GM12878 (cell line): ENCODE measurements at regions not wholly inside any gene's neighbourhood (a gene's known extent, or its start where the extent isn't known, plus 50 kb on each side); places are given as distances from the start of the nearest gene placed in this dataset.
A peak's percentile ranks its signal among the peaks of the same experiment; 100 is the strongest.

Experiments used
- ATAC-seq: fragments of 200-7000 bp; cut with Tn5 transposase; 3 replicates; pipeline ENCODE4 v1.9.1; 2020; ENCODE audit warnings: mild to moderate bottlenecking, moderate library complexity
- BruUV-seq: library from RNA; stranded (reverse); fragments of 400-500 nt; replicated peaks from 2 replicates; lab custom pipeline; 2021; lab: Mats Ljungman, UMichigan
- CTCF ChIA-PET: fragments of 300-600 bp; sonication (Branson Sonifier 250); formaldehyde crosslinking; extraction: SDS; loops from one replicate; lab custom pipeline; 2021; ENCODE audit warnings: inconsistent platforms; lab: Yijun Ruan, JAX
- POLR2A ChIA-PET: fragments of 350-600 bp; formaldehyde crosslinking; extraction: SDS; loops from one replicate; lab custom pipeline; 2021; ENCODE audit warnings: inconsistent platforms; lab: Charles Lee
- RAD21 ChIA-PET: fragments of 300-600 bp; sonication (Branson Sonifier 250); formaldehyde crosslinking; loops from one replicate; lab custom pipeline; 2023; ENCODE audit warnings: antibody characterized with exemption; ENCODE audit not compliant: unreplicated experiment; lab: Charles Lee
- SMC1A ChIA-PET: fragments of 300-600 bp; sonication (Branson Sonifier 250); formaldehyde crosslinking; loops from one replicate; lab custom pipeline; 2023; ENCODE audit not compliant: unreplicated experiment, uncharacterized antibody; lab: Charles Lee
- DNase-seq: peaks from one replicate; pipeline ENCODE4 v3.0.0-alpha.2; 2011; ENCODE audit warnings: low read depth, low spot score
- FAIRE-seq: peaks from 3 replicates; lab custom pipeline; 2011; peaks lifted over from hg19 to GRCh38; lab: Jason Lieb, UNC
- H2AFZ ChIP-seq: 2 replicates; pipeline ENCODE4 v1.6.0; 2011; ENCODE audit warnings: low read depth, low read length, control low read depth; ENCODE audit not compliant: control insufficient read depth
- H3K27ac ChIP-seq: 2 replicates; pipeline ENCODE4 v1.5.1; 2011; ENCODE audit warnings: control low read depth; ENCODE audit not compliant: control insufficient read depth, insufficient read depth
- H3K27me3 ChIP-seq, 2 experiments: replicated peaks in 1 of 2; 2 replicates each; pipeline versions ENCODE4 v1.6.0 to v1.6.1; 2011; ENCODE audit warnings: low read length in 1 of 2; ENCODE audit not compliant: control insufficient read depth in 2 of 2, insufficient read depth in 2 of 2
- H3K36me3 ChIP-seq, 2 experiments: 2 replicates each; pipeline ENCODE4 v1.5.1; 2011; ENCODE audit warnings: low read length in 1 of 2; ENCODE audit not compliant: control insufficient read depth in 2 of 2, insufficient read depth in 2 of 2
- H3K4me1 ChIP-seq: 2 replicates; pipeline ENCODE4 v1.6.1; 2011; ENCODE audit warnings: mild to moderate bottlenecking, low read length, moderate library complexity, mixed read lengths; ENCODE audit not compliant: control insufficient read depth, insufficient read depth
- H3K4me2 ChIP-seq: 2 replicates; pipeline ENCODE4 v1.6.0; 2011; ENCODE audit warnings: control low read depth; ENCODE audit not compliant: control insufficient read depth, insufficient read depth
- H3K4me3 ChIP-seq: fragments of 200-600 bp; sonication (generic); 2 replicates; pipeline ENCODE4 v1.5.1; 2016
- H3K79me2 ChIP-seq: 2 replicates; pipeline ENCODE4 v1.6.0; 2011; ENCODE audit warnings: low read length; ENCODE audit not compliant: control insufficient read depth, insufficient read depth
- H3K9ac ChIP-seq: 2 replicates; pipeline ENCODE4 v1.8.0; 2011; ENCODE audit warnings: low read length, control low read depth, mixed read lengths; ENCODE audit not compliant: control insufficient read depth, insufficient read depth
- H3K9me3 ChIP-seq: replicated peaks from 3 replicates; pipeline ENCODE4 v1.5.1; 2011; ENCODE audit warnings: mild to moderate bottlenecking, low read length; ENCODE audit not compliant: control insufficient read depth, insufficient read depth
- H4K20me1 ChIP-seq: 2 replicates; pipeline ENCODE4 v1.6.0; 2011; ENCODE audit not compliant: control insufficient read depth, insufficient read depth
- CTCF ChIP-seq, 3 experiments: IDR thresholded peaks in 2 of 3; conservative IDR thresholded peaks in 1 of 3; 2 replicates each; pipeline ENCODE4 v1.5.1; 2011; ENCODE audit warnings: low read depth in 3 of 3, low read length in 3 of 3, mild to moderate bottlenecking in 3 of 3, control low read depth in 2 of 3, moderate library complexity in 2 of 3, inconsistent platforms in 1 of 3, mixed read lengths in 1 of 3; ENCODE audit not compliant: control insufficient read depth in 2 of 3, insufficient read depth in 1 of 3; ENCODE audit errors: extremely low read depth in 1 of 3
- EGR1 ChIP-seq, 2 experiments: IDR thresholded peaks; 1 replicate in 1 of 2; 2 replicates in 1 of 2; pipeline ENCODE4 v1.6.1; 2011 to 2012; ENCODE audit warnings: low read depth in 2 of 2, low read length in 2 of 2, borderline replicate concordance in 1 of 2, mild to moderate bottlenecking in 1 of 2, moderate library complexity in 1 of 2
- ELK1 ChIP-seq: IDR thresholded peaks from 2 replicates; pipeline ENCODE4 v1.6.1; 2012; ENCODE audit warnings: low read depth, low read length, improper control_type of control experiment
- RAD21 ChIP-seq: IDR thresholded peaks from 2 replicates; pipeline ENCODE4 v1.6.1; 2011; ENCODE audit warnings: mild to moderate bottlenecking, low read depth, low read length, moderate library complexity; ENCODE audit not compliant: insufficient read depth
- SMC3 ChIP-seq: IDR thresholded peaks from 2 replicates; pipeline ENCODE4 v1.6.1; 2011; ENCODE audit warnings: low read length, improper control_type of control experiment, borderline replicate concordance
- in situ Hi-C: fragments of 300-500 bp; cut with MboI; formaldehyde crosslinking; loops from 9 replicates; pipeline ENCODE4 v1.14.3; 2018; ENCODE audit warnings: mixed read lengths
- intact Hi-C: fragments of 100-400 bp; cut with micrococcal nuclease; formaldehyde crosslinking; loops from one replicate; pipeline ENCODE4 v1.14.2; 2022; ENCODE audit not compliant: unreplicated experiment

DNA sequence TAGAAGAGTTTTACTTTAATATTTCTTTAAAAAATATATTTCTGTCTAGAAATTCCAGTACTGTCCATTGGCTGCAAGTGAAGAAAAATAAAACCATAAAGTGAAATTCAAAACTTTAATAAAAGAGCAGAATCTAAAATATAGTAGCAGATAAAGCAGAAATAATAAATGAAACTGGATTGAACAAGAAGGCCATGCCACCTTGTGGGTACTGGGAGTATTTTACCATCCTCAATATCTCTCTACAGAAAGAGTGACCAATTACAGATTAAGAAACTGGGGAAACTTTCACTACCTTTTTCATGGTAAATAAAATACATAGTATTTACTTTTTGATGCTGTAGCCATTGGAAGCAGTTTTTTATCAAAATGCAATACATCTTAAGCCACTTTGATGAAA, 220.5 kb downstream of the BCAT1 start:
- H3K9me3 ChIP-seq = no peaks in the 10 kb centered on the region; the same call in 1 of the 3 replicates
- no peak for FAIRE-seq
- BruUV-seq = no TSS peak
- TF ChIP-seq ELK1 (no peak), EGR1 (IDR thresholded peaks at IDR 0.05; ENCODE audit: borderline replicate concordance in 1 of 2, low read depth in 2 of 2, low read length in 2 of 2) (no peak), CTCF (IDR thresholded peaks at IDR 0.05 in 2 of 3, conservative IDR thresholded peaks at IDR 0.05 in 1 of 3; ENCODE audit: control insufficient read depth in 2 of 3, extremely low read depth in 1 of 3, insufficient read depth in 1 of 3, low read depth in 3 of 3, low read length in 3 of 3) (peak; percentile 43 to 47 (median 44); a peak in 5 of 6 replicates), RAD21 (peak; percentile 76), SMC3 (peak; percentile 61; the same call in 1 of the 2 replicates)
- H2AFZ ChIP-seq = no peak overlapping the region
- H3K4me2 ChIP-seq = no peak overlapping the region
- in situ Hi-C loops = no loop called here
- intact Hi-C loops = loop anchor here (5.0 kb wide), 1 partner anchor 366 kb away; no protein-coding TSS in a partner anchor
- no peak overlapping the region for H3K4me3 ChIP-seq
- ATAC-seq = peak; percentile 82
- SMC1A ChIA-PET = interaction anchor here (0.9 kb wide), 1 partner anchor 15 kb away, joined by 3 read pairs; no protein-coding TSS in a partner anchor
- H3K9ac ChIP-seq = no peak overlapping the region
- POLR2A ChIA-PET = no interaction called here
- no peaks in the 10 kb centered on the region for H3K79me2 ChIP-seq
- RAD21 ChIA-PET = no interaction called here
- DNase-seq = no peak
- H4K20me1 ChIP-seq = no peaks in the 10 kb centered on the region
- peaks cover 7% of the 10 kb centered on the region for H3K4me1 ChIP-seq
- H3K27ac ChIP-seq = no peak overlapping the region
- peaks cover 0 to 5% of the 10 kb centered on the region in 2 experiments; a peak in 2 of 4 replicates for H3K27me3 ChIP-seq
- no peaks in the 10 kb centered on the region for H3K36me3 ChIP-seq
- CTCF ChIA-PET = interaction anchor here (1.0 kb wide), 2 partner anchors 12 to 131 kb away, joined by 3 to 4 read pairs; no protein-coding TSS in a partner anchor
